ENCODE measurements at regions not wholly inside any gene's neighbourhood (a gene's known extent, or its start where the extent isn't known, plus 50 kb on each side); places are given as distances from the start of the nearest gene placed in this dataset.

DNA sequence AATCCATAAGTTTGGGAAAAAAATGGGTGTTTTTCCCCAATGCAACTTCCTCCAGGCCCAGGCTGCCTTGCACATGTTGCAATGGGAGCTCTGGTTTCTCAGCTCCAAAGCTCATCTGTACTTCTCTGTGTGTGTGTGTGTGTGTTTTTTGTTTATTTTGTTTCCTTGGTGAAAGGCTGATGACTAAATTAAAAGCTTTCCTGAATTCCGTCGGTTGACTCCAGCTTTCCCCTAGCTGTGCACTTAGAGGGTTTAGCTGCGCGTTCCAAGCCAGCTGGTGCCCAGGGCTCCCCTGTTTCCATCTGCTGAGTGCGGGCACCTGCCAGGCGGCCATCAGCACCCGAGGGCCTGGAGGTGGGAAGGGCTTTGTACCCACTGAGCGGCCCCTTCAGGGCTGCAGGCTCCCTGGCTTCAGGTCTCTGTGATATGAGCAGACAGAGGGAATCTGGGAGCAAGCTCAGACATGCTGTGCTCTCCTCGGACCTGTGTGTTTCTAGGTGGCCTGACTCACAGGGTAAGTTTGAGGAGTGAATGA lies 129.1 kb upstream of the SOX1 start:
- TF ChIP-seq EZH2 (IDR thresholded peaks at IDR 0.05; ENCODE audit: borderline replicate concordance, low read depth, low read length, poor library complexity, severe bottlenecking), result no peak
- TF ChIP-seq, protein P1, sequence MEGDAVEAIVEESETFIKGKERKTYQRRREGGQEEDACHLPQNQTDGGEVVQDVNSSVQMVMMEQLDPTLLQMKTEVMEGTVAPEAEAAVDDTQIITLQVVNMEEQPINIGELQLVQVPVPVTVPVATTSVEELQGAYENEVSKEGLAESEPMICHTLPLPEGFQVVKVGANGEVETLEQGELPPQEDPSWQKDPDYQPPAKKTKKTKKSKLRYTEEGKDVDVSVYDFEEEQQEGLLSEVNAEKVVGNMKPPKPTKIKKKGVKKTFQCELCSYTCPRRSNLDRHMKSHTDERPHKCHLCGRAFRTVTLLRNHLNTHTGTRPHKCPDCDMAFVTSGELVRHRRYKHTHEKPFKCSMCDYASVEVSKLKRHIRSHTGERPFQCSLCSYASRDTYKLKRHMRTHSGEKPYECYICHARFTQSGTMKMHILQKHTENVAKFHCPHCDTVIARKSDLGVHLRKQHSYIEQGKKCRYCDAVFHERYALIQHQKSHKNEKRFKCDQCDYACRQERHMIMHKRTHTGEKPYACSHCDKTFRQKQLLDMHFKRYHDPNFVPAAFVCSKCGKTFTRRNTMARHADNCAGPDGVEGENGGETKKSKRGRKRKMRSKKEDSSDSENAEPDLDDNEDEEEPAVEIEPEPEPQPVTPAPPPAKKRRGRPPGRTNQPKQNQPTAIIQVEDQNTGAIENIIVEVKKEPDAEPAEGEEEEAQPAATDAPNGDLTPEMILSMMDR (conservative IDR thresholded peaks at IDR 0.05; ENCODE audit: low read depth, low read length), result no peak

Data from A673 (cell line).